Endothelial cell of umbilical vein (primary cell): ENCODE measurements at regions not wholly inside any gene's neighbourhood (a gene's known extent, or its start where the extent isn't known, plus 50 kb on each side); places are given as distances from the start of the nearest gene placed in this dataset.

Experiments
- BruUV-seq: library from RNA; stranded (reverse); fragments of 400-500 nt; replicated peaks from 2 replicates; lab custom pipeline; 2021; lab: Mats Ljungman, UMichigan
- CTCF ChIA-PET: fragments of 300-600, 350-600 bp; sonication (Branson Sonifier 250); formaldehyde crosslinking; loops from one replicate; lab custom pipeline; 2021; ENCODE audit warnings: antibody characterized with exemption, inconsistent platforms; lab: Charles Lee
- POLR2A ChIA-PET: fragments of 300-600, 350-600 bp; sonication (Branson Sonifier 250); formaldehyde crosslinking; loops from one replicate; lab custom pipeline; 2021; ENCODE audit warnings: antibody characterized with exemption, inconsistent platforms; lab: Charles Lee
- DNase-seq: peaks from one replicate; pipeline ENCODE4 v3.0.0-alpha.2; 2011; ENCODE audit warnings: low read depth, low spot score
- FAIRE-seq: peaks from 2 replicates; lab custom pipeline; 2011; peaks lifted over from hg19 to GRCh38; lab: Jason Lieb, UNC
- H2AFZ ChIP-seq: 2 replicates; pipeline ENCODE4 v1.6.0; 2012; ENCODE audit warnings: low read depth, low read length, control low read depth, inconsistent platforms
- H3K27ac ChIP-seq: 2 replicates; pipeline ENCODE4 v1.5.1; 2011; ENCODE audit warnings: low read depth, mild to moderate bottlenecking, control low read depth, low read length, moderate library complexity; ENCODE audit not compliant: insufficient read depth
- H3K27me3 ChIP-seq, 2 experiments: 2 replicates each; pipeline versions ENCODE4 v1.6.0 to v1.6.1; 2011; ENCODE audit warnings: low read length in 2 of 2, mixed read lengths in 1 of 2; ENCODE audit not compliant: control insufficient read depth in 2 of 2, insufficient read depth in 2 of 2
- H3K36me3 ChIP-seq, 2 experiments: 2 replicates in 1 of 2; 3 replicates in 1 of 2; pipeline ENCODE4 v1.5.1; 2011; ENCODE audit warnings: low read length in 2 of 2, mild to moderate bottlenecking in 1 of 2, moderate library complexity in 1 of 2; ENCODE audit not compliant: control insufficient read depth in 2 of 2, insufficient read depth in 2 of 2; ENCODE audit errors: extremely low read depth in 1 of 2
- H3K4me1 ChIP-seq: 3 replicates; pipeline ENCODE4 v1.5.1; 2011; ENCODE audit warnings: mild to moderate bottlenecking, low read length; ENCODE audit not compliant: control insufficient read depth, insufficient read depth; ENCODE audit errors: extremely low read depth
- H3K4me2 ChIP-seq: 2 replicates; pipeline ENCODE4 v1.6.1; 2011; ENCODE audit warnings: low read length, control low read depth, mixed read lengths; ENCODE audit not compliant: insufficient read depth
- H3K4me3 ChIP-seq, 3 experiments: fragments of 200-600 bp in 1 of 3; sonication (generic), shearing (Covaris generic) in 1 of 3; replicated peaks in 1 of 3; 2 replicates each; pipeline ENCODE4 v1.5.1; 2011 to 2016; ENCODE audit warnings: control low read depth in 3 of 3, low read length in 3 of 3, mild to moderate bottlenecking in 2 of 3, inconsistent platforms in 1 of 3, low read depth in 1 of 3, moderate library complexity in 1 of 3; ENCODE audit not compliant: insufficient read depth in 1 of 3
- H3K79me2 ChIP-seq: 2 replicates; pipeline ENCODE4 v1.6.0; 2012; ENCODE audit warnings: low read length, inconsistent platforms; ENCODE audit not compliant: control insufficient read depth, insufficient read depth
- H3K9ac ChIP-seq: replicated peaks from 2 replicates; pipeline ENCODE3; 2011; ENCODE audit warnings: low read length, control low read depth; ENCODE audit not compliant: insufficient read depth; ENCODE audit errors: extremely low read depth
- H3K9me1 ChIP-seq: replicated peaks from 3 replicates; pipeline ENCODE4 v1.6.0; 2011; ENCODE audit warnings: mild to moderate bottlenecking, low read length; ENCODE audit not compliant: control insufficient read depth, insufficient read depth; ENCODE audit errors: extremely low read depth
- H3K9me3 ChIP-seq: replicated peaks from 2 replicates; pipeline ENCODE4 v1.5.1; 2012; ENCODE audit warnings: low read length, inconsistent platforms; ENCODE audit not compliant: control insufficient read depth, insufficient read depth
- H4K20me1 ChIP-seq: replicated peaks from 2 replicates; pipeline ENCODE3; 2011; ENCODE audit warnings: mild to moderate bottlenecking, low read length; ENCODE audit not compliant: control insufficient read depth, insufficient read depth; ENCODE audit errors: extremely low read depth
- CTCF ChIP-seq, 2 donors: IDR thresholded peaks; 1 replicate in 1 of 2; 2 replicates in 1 of 2; pipeline ENCODE4 v1.5.1; 2011; ENCODE audit warnings: low read length in 2 of 2, mild to moderate bottlenecking in 2 of 2, moderate library complexity in 2 of 2, control low read depth in 1 of 2, inconsistent platforms in 1 of 2, low read depth in 1 of 2; ENCODE audit not compliant: insufficient read depth in 1 of 2; ENCODE audit errors: extremely low read depth in 1 of 2
- EZH2 ChIP-seq: IDR thresholded peaks from 2 replicates; pipeline ENCODE4 v1.6.1; 2012; ENCODE audit warnings: borderline replicate concordance, low read depth, mild to moderate bottlenecking, moderate library complexity, low read length, inconsistent platforms; ENCODE audit not compliant: severe bottlenecking
- FOS ChIP-seq: IDR thresholded peaks from 2 replicates; pipeline ENCODE4 v1.6.1; 2011; ENCODE audit warnings: mild to moderate bottlenecking, low read length, moderate library complexity, borderline replicate concordance; ENCODE audit not compliant: insufficient read depth
- GATA2 ChIP-seq: IDR thresholded peaks from 2 replicates; pipeline ENCODE4 v1.7.0; 2011; ENCODE audit warnings: low read depth, mild to moderate bottlenecking, moderate library complexity, mixed read lengths, low read length; ENCODE audit not compliant: insufficient read length, insufficient read depth
- JUN ChIP-seq: IDR thresholded peaks from 2 replicates; pipeline ENCODE4 v1.6.1; 2011; ENCODE audit warnings: borderline replicate concordance, low read depth; ENCODE audit not compliant: insufficient read length, insufficient read depth
- MAX ChIP-seq: IDR thresholded peaks from 2 replicates; pipeline ENCODE4 v1.6.1; 2011; ENCODE audit not compliant: insufficient read depth, insufficient read length
- MYC ChIP-seq: IDR thresholded peaks from one replicate; pipeline ENCODE4 v1.6.1; 2011; ENCODE audit warnings: mild to moderate bottlenecking, low read depth, low read length
- POLR2A ChIP-seq: IDR thresholded peaks from 2 replicates; pipeline ENCODE4 v1.6.1; 2012; ENCODE audit warnings: low read depth, mild to moderate bottlenecking, control low read depth, low read length
- POLR2AphosphoS5 ChIP-seq: IDR thresholded peaks from 2 replicates; pipeline ENCODE4 v1.6.1; 2012; ENCODE audit warnings: low read depth, mild to moderate bottlenecking, control low read depth, low read length, moderate library complexity; ENCODE audit not compliant: insufficient read depth
- dilution Hi-C: fragments of 300-500 bp; cut with MboI; formaldehyde crosslinking; loops from one replicate; pipeline ENCODE4 v1.15.0; 2019; ENCODE audit warnings: low sequenced_read_pairs; ENCODE audit not compliant: extremely low pct_ligation_motif_present
- intact Hi-C: fragments of 100-400 bp; cut with micrococcal nuclease; formaldehyde crosslinking; loops from one replicate; pipeline ENCODE4 v1.10.0; 2022

GRCh38 chr2:219731173-219731572 is 103.7 kb downstream of the SLC4A3 start:
- intact Hi-C loops (no loop called here), dilution Hi-C loops (no loop called here)
- Histone ChIP-seq H3K79me2 (no peaks in the 10 kb centered on the region), H2AFZ (no peak overlapping the region), H3K9me1 (no peaks in the 10 kb centered on the region), H3K4me2 (no peak overlapping the region), H3K4me1 (no peaks in the 10 kb centered on the region), H3K27ac (no peak overlapping the region), H3K27me3 (peaks cover 0 to 3% of the 10 kb centered on the region in 2 experiments), H4K20me1 (no peaks in the 10 kb centered on the region), H3K4me3 (no peak overlapping the region), H3K9ac (no peak overlapping the region), H3K36me3 (no peaks in the 10 kb centered on the region), H3K9me3 (no peaks in the 10 kb centered on the region)
- FAIRE-seq (no peak), DNase-seq (no peak)
- TF ChIP-seq MYC: no peak
- TF ChIP-seq EZH2: no peak
- TF ChIP-seq GATA2: no peak
- no peak for TF ChIP-seq POLR2AphosphoS5
- TF ChIP-seq MAX: no peak
- no peak for TF ChIP-seq FOS
- TF ChIP-seq JUN: no peak
- TF ChIP-seq CTCF (IDR thresholded peaks at IDR 0.05; ENCODE audit: extremely low read depth in 1 of 2, insufficient read depth in 1 of 2, low read depth in 1 of 2, low read length in 2 of 2): no peak
- TF ChIP-seq POLR2A: no peak
- ChIA-PET POLR2A (no interaction called here), CTCF (no interaction called here)
- no TSS peak for BruUV-seq
